HG02943 (cell line): ENCODE measurements at regions not wholly inside any gene's neighbourhood (a gene's known extent, or its start where the extent isn't known, plus 50 kb on each side); places are given as distances from the start of the nearest gene placed in this dataset.

Experiments used
- ATAC-seq: cut with Tn5 transposase; IDR thresholded peaks from one replicate; pipeline ENCODE4 v1.9.1; 2021; ENCODE audit warnings: mild to moderate bottlenecking, low read depth, moderate library complexity; ENCODE audit not compliant: unreplicated experiment

DNA sequence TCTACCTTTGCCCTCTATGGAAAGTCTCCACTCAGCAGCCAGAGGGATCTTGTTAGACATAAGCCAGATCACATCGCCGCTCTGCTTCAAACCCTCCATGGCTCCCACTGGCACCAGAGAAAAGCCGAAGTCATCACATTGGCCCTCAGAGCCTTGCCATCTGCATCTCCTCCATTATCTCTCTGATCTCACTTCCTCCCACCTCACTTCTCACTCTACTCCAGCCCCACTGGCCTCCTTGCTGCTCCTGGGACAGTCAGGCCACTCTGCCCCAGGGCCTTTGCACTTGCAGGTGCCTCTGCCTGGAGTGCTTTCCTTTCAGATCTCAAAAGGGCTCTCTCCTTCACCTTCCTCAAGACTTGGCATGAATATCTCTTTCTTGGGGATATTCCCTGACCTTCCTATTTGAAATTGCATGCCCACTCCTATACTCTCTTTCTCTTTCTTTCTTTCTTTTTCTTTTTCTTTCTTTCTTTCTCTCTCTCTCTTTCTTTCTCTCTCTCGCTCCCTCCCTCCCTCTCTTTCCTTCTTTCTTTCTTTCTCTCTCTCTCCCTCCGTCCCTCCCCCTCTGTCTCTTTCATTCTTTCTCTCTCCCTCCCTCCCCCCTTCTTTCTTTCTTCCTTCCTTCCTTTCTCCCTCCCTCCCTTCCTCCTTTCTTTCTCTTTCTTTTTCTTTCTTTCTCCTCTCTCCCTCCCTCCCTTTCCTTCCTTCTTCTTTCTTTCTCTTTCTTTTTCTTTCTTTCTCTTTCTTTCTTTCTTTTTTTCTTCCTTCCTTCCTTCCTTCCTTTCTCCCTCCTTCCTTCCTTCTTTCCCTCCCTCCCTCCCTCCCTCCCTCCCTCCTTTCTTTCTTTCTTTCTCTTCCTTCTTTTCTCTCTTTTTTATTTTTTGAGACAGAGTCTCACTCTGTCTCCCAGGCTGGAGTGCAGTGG is 96.0 kb upstream of the CASZ1 start:
- ATAC-seq = no peak

DNA sequence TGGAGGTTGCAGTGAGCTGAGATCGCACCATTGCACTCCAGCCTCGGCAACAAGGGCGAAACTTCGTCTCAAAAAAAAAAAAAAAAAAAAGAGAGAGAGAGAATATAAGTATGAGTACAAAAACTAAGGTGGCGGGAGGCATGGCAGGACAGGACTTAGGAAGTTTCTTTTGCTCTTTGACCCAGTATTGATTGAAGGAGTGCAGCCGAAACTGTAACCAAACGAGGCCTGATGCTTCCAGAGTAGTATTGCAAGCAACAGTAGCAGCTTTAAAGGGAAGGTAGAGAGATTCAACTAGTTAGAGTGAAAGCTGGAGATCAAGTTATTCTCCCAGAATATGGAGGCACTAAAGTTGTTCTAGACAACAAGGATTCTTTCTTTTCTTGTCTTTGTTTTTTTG is 99.2 kb upstream of the CASZ1 start:
- no peak for ATAC-seq

DNA sequence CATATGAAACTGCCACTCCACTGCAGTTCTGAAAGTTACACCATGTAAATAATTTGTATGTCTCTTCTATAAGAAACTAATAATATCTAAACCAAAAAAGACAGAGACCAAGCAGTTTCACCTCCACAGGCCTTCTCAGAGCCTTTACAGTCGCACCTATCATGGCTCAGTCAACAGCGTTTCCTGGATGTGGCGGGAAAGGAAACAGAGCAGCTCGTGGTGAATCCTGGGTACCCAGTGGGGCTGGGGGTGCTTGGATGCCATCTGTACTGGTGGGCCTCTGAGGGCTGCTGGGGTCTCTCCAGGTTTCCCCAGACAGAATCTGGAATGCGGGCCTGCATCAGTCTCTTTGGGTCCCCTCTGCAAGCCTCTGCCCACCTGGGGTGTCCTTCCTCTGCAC is 100.2 kb upstream of the CASZ1 start:
- ATAC-seq = no peak

DNA sequence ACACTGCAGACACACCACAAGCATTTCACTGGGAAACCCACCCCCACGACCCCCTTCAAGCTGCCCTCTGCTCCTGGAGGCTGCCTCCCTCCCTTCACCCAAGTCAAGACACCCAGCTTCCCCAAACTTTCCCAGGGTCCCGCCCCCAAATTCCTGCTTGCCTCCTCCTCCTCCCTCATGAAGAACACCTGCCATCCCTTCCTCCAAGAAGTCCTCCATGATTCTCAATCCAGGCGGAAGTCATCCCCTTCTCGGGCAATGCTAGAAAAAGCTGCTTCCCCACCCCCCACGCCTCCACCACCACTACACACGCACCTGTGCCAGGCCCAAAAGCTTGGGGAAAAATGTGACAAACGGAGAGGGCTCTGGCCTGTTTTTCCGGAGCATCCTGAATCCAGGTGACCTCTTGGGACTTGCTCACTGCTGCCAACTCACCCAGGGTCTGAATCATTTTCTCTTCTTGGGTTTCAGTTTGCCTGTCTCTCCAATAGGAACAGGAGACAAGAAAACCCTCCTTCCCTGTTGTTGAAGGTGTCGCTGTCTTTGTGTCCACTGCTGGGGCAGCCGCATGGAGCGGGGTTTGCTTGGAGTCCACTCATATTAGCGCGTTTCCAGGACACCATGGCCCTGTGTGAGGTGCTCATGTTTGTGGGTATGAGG is 101.0 kb upstream of the CASZ1 start:
- no peak for ATAC-seq

DNA sequence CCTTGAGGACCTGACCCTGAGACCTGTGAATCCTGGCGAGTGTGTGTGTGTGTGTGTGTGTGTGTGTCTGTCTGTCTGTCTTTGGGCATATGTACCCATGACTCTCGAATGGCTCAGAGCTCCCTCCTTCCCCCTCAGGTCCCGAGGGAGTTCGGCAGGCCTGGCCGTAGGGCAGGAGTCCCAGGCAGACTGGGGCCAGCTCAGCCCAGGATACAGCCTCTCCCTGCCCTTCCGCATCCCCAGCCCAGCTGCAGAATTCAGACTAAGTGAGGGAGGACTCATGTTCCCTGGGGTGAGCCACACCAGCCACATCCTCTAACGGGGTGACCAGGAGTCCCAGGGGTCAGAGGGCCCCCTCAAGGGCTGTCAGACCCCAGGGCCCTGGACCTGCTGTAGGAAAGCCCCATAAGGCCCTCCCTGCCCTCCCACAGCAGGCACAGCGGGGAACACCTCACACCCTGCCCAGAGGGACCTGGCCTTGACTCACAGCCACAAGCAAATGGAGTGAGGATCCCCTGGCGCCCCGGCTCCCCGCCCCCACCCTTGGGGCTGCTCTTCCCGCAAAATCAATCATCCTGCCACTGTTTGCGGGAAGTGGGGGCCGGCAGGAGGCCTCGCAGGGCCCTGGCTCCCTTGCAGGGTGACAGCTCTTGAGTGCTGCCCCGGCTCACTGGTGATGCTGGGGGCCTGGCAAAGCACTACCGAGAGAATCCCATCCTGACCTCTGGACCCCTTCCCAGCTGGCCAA is 101.7 kb upstream of the CASZ1 start:
- no peak for ATAC-seq

DNA sequence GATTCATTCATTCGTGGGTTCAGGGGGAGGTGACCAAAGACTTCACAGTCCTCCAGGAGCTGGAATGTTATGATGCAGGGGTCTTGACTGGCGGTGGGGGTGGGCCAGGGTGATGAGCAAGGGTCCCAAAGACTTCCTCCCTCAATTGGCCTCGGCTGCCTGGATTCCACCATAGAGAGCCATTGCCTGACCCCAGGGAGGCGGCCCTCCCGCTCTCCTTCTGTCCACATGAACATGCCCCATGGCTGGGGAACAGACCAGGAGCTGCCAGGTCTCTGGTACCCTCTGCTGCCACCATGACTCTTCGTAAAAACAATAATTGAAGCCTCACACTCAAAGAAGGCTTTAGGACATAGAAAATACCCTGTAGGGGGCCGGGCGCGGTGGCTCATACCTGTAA is 102.5 kb upstream of the CASZ1 start:
- no peak for ATAC-seq

DNA sequence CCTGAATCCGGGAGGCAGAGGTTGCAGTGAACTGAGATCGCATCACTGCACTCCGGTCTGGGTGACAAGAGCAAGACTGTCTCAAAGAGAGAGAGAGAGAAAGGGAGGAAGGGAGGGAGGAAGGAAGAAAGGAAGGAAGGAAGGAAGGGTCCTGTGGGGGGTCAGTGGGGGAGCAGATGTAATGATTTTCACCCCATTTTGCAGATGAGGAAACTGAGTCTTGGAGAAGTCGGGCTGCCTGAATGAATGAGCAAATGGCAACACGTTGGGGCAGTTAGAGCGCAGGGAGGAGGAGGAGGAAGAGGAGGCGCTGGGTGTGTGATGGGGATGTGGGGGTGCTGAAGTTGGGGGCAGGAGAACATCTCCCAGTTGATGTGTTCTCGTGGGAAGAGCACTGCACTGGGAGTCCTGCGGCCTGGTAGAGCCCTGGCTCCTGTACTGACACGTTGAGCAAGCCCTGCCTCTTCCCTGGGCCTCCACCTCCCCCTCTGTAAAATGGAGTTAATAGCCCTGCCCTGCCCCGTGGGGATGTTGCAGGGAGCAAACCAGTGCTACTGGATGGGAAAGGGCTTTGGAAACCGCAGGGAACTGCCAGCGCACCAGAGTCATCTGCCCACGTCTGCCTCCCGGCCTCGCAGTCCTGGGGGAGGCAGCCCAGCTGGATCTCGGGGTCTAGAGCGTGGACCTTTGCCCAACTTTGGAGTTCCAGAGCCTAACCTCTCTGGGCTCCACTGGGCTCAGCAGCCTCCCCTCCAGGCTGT is 103.2 kb upstream of the CASZ1 start:
- no peak for ATAC-seq

DNA sequence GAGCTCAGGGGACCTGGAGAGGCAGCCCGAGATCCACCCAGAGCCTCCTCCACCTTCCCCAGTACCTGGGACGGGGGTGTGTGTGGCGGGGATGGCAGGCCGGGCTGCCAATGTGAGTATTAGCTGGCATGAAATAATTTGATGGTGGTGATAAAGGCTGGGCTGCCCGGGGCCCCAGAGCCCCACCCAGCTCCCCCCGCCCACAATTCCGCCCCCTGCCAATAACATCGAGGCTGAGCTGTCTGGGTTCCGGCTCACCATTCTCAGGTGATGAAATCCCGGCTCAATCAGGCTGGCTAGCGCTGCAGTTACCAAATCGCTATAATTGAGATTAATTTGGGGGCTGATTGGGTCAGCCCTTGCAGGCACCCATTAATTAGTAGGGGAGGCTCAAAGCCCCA is 103.8 kb upstream of the CASZ1 start:
- ATAC-seq = no peak

DNA sequence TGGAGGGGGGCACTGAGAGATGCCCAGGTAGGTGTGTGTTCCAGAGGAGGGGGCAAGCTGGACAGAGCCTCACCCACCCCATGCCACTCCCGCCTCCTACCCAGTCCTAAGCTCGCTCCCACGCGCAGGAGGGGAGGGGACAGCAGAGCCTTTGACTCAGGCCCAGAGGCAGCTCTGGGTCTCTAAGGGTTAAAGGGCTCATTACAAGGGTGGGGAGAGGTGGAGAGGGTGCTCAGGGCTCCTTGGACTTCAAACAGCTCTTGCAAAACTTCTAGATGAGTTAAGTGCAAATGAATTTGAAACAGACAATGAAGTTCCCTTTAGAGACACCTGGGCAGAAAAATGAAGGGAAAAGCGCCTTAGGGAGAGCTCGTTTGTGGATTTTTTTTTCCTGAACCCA is 104.2 kb upstream of the CASZ1 start:
- ATAC-seq = no peak

DNA sequence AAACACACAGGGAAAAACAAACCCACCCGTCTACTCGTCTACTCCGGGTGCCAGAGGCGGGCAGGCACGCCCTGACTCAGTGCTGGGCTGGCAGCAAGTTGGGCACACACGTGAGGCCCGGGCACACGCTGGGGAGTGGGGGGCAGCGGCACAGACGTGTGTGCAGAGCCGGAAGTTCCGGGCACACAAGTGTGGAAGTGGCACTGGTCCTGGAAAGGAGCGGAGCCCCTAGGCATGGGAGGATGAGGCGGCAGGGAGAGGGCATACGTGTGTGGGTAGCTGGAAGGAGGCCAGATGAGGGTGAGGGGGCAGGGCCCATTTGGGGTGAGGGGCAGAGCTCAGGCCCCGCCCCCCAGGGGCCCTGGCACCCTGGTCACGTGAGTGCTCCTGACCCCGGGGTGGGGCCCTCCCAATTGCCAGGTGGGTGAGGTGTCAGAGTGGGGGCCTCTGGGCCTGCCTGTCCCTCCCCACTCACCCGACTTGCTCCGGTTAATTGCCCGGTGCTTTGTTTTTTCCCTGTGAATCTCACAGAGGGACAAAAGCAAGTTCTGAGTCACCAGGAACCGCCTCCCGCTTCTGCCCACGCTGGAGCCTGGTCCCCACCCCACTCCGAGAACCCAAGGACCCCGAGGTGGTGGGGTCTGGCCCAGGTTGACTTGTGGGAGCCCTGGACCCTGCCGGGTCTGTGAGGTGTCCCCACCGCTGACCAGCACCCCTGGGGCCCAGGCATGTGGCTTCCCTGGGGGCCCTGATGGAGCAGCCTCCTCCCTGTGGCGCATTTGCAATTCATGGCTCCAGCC is 104.8 kb upstream of the CASZ1 start:
- no peak for ATAC-seq

DNA sequence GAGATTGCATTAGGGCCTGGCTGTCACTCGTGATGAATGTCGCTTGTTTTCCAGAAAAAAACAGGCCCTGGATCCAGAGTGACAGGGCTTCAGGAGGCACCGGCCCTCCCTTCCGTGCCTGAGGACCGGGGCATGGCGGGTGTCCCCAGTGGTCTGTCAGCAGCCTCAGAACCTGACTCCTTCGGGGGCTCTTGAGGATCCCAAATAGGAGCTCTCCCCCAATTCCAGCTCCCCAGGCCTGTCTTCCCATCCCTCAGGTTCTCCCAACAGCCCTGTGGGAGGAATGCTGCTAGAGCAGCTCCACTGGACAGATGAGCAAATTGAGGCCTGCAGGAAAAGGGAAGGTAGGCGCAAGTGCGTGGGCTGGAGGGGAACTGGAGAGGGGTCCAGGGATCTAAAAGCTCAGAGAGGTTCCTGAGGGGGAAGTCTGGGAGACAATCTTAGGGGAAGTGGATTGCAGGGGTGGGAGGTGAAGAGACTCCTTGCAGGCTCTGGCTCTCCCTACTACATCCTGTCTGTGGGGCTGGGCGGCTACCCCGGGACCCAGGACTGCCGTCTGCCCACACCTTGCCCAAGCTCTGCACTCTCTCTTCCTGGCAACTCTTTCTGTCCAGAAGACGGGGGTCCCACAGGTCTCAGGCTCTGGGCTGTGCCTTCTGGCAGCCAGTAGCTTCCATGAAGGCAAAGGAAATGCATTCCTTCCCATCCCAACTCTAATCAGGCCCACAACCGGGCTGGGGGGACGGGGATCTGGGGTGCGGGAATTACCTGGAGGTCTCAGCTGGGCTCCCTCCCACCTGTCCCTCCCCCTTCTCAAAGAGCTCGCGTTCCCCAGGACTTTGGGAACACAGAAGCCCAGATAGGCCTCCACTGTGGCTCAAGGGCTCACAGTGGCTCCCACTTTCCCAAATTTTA is 105.7 kb upstream of the CASZ1 start:
- no peak for ATAC-seq

DNA sequence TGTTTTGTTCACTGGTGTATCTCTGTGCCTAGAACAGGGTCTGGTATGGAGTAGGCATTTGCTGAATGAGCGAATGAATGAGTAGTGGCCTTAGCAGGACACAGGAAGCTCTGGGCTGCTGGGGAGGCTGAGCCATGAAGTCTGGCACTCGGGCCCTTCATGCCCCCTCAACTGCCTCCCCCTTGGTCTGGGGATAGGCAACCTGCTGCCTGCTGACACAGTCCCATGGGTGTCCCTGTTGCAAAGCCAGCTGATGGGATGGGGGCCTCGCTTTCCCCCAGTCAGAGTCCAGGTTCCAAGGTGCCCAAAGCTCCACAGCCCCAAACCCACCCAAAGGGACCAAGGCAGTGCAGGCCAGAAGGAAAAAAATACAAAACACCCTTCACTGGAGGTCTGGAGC is 107.0 kb upstream of the CASZ1 start:
- no peak for ATAC-seq

DNA sequence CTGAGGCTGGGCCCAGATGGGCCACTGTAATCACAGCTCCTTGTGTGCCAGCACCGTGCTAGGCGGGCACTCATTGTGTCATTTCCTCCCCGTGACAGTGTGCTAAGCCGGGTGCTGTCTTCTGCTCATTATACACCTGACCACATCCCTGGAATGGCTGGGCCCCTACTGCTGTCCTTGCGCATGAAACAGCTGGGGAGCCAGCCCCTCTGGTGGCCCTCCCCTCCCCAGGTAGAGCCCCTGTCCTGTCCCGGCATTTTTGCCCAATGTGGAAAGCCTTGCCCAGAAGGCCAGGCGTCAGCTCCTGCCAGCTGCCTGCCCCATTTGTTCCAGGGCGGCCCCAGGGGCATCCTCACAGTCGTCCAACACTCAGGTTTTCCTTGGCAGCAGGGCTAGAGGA is 107.4 kb upstream of the CASZ1 start:
- ATAC-seq = no peak

DNA sequence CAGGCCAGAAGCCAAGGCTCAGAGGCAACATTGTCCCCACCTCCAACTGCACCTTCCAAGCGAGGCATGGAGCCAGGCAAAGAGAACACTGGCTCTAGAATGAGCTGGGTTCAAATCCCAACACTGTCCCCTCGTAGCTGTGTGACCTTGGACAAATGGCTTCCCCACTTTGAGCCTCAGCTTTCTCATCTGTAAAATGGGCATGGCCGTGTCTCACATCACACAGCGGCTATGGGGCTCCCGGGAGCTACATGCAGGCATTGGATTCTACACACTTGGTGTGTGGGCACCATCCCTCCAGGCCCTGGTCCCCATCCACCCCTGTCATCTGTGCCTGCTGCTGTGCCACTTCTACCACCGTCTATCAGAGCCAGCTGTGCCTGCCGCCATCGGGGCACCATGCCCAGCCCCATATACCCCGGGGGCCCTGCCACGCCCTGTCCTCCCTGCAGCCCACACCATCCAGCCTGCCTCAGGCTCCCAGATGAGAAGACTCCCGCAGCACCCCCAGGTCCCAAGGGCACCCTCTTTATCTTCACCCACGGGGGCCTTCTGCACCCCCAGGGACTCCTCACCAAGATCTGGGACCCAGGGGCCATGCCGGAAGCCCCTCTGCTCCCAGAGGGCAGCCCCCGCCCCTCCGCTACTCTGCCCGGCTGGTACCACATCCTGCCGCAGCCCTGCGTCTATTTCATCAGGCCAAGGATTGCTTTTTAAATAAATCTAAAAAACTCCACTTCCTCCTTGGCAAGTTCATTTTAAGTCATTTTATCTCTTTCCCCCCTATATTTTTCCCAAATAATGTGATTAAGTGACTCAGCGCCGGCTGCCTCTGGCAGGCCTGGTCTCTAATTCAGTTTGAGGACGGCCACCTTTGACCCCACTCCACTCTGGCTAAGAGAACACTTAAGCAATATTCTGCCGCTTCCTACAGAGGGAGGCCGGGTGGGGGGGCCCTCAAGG is 107.8 kb upstream of the TARDBP start:
- ATAC-seq = no peak

DNA sequence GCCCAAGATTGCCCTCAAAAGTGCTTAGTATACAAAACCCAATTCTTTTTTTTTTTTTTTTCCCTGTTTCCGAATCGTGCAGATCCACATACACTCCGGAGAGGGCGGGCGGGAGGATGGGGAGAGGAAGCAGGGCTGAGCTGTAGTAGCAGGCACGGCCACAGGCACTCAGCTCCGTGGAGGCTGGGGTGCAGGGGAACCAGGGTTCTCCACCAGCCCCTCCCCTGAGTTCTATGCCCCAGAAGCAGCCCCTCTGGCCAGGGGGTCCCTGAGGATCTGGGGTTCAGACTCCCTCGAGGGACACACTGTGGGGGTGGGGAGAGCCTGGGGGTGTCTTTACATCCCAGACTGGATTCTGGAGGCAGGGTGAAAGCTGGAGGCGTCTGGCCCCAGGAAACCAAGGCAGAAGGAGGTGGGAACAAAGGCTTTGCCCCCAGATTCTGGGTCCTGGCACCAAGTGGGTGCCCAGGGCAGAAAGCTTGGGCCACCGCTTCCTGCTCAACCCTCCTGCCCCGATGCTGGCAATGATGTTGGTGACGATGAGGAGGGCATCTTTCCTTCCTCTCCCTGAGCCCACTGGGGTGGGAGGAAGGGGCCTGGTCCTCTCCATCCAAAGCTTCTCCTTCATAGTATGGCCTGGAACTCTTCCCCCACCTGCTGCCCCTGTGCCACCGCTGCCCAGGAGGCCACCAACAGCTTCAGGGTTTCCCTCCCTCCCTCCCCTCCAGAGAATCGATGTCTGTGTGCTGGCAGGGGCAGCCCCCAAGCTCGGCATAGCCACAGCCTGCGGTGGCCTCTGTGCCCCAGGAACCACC is 106.4 kb upstream of the TARDBP start:
- no peak for ATAC-seq

DNA sequence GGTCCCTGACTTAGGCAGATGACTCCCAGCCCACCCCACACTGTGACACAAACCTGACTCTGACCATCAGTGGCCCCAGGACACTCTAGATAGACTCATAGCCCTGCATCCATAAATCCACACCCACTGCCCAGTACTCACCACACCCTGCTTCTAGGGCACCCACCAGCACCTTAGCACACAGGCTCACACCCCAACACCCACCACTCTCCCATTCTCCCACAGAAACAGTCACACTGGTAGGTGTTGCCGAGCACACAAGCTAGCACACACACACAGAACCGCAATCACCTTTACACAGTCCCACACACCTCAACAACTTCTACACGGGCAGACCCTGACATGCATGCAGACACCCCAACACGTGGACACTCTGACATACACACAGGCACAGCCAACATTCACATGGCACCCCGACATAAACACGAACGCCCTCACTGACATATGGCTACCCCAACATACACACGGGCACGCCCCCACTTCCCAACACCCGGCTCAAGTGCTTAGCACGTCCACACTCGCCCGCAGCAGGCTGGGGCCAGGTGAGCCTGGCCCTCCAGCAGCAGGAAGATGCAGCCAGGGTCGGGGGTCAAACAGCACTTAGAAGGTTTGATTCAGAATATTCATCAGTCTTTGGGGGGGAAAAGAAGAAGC is 105.5 kb upstream of the TARDBP start:
- ATAC-seq = no peak
